Kidney glomerular epithelial cell (primary cell): ENCODE measurements at regions not wholly inside any gene's neighbourhood (a gene's known extent, or its start where the extent isn't known, plus 50 kb on each side); places are given as distances from the start of the nearest gene placed in this dataset.
A peak's percentile ranks its signal among the peaks of the same experiment; 100 is the strongest.
"Not testable (repeated sequence)": the region's sequence is repeated elsewhere in the genome, so short reads cannot be mapped to it uniquely, and the experiment has no call there.

Source experiments
- DNase-seq: peaks from one replicate; lab custom pipeline; 2025; lab: John Stamatoyannopoulos, UW

- not testable (repeated sequence) for DNase-seq
These were observed 52.4 kb upstream of the PMPCB start for GRCh38 chr7:103244865-103245264.

- no peak for DNase-seq
These were observed 56.4 kb upstream of the PMPCB start for GRCh38 chr7:103240806-103241205.

DNA sequence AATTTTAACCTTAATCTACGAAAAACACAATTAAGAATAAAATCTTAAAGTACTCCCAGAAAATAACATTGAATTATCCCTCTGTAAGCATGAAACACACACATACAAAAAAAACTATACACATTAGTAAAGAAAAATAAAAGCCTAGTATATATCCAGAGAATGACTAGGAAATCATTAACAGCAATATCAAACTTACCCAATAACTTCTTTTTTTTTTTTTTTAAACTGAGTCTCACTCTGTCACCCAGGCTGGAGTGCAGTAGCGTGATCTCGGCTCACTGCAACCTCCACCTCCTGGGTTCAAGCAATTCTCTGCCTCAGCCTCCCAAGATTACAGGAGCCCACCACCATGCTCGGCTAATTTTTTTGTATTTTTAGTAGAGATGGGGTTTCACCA is 61.4 kb upstream of the PMPCB start:
- not testable (repeated sequence) for DNase-seq

DNA sequence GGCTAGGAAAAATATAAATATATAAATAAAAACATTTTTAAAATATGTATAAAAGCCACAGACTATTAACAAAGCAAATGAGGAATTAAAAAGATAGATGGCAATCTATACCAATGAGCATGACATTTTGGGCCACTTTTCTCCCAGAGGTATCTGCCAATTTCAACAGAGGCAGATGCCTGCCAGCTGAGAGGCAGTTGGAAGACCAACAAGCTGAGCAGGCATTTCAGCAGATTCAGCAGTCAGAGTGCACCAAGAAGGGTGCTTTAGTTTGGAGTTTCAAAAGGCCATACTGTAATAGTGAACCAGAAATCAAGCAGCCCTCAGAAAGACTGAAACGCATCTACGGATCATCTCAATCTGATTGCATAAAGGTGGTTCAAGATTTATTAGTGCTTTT is 62.4 kb upstream of the PMPCB start:
- not testable (repeated sequence) for DNase-seq

- not testable (repeated sequence) for DNase-seq
These were observed 69.4 kb upstream of the PMPCB start for GRCh38 chr7:103227787-103228186.

- not testable (repeated sequence) for DNase-seq
These were observed 71.4 kb upstream of the PMPCB start for GRCh38 chr7:103225798-103226197.

GRCh38 chr7:103223065-103223464 is 74.2 kb upstream of the NAPEPLD start:
- not testable (repeated sequence) for DNase-seq

DNA sequence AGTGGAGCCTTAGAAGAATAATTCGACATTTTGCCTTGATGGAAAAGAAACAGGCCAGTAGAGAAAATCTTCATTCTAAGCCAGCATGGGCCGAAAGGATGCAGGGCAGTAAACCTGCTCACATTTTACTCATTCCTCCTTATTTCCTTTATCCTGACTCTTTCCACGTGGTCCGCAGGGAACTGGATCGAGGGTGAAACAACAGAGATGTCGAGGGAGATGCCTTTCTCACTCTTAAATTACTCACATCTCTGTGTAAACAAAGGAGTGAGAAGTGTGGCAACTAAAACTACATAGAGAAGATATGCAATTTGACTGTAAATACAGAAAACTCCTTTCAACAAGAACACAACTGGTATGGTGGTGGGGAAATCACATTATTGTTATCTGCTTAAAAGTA is 62.1 kb upstream of the NAPEPLD start:
- not testable (repeated sequence) for DNase-seq

DNA sequence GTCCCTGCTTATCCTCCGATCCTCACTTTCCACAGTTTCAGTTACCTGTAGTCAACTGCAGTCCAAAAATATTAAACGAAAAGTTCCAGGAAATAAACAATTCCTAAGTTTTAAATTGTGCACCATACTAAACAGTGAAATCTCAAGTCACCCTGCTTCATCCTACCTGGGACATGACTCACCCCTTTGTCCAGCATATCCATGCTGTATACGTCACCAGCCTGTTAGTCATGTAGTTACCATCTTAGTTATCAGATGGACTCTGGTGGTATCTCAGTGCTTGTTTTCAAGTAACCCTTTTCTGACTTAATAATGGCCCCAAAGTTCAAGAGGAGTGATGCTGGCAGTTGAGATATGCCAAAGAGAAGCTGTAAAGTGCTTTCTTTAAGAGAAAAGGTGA is 50.3 kb upstream of the NAPEPLD start:
- DNase-seq: peak; percentile 2
